HPDE6-E6E7 (cell line): ENCODE measurements at regions not wholly inside any gene's neighbourhood (a gene's known extent, or its start where the extent isn't known, plus 50 kb on each side); places are given as distances from the start of the nearest gene placed in this dataset.

Experiments used
- DNase-seq: peaks from one replicate; pipeline ENCODE4 v3.0.0; 2011; ENCODE audit warnings: missing footprints; ENCODE audit errors: extremely low spot score

DNA sequence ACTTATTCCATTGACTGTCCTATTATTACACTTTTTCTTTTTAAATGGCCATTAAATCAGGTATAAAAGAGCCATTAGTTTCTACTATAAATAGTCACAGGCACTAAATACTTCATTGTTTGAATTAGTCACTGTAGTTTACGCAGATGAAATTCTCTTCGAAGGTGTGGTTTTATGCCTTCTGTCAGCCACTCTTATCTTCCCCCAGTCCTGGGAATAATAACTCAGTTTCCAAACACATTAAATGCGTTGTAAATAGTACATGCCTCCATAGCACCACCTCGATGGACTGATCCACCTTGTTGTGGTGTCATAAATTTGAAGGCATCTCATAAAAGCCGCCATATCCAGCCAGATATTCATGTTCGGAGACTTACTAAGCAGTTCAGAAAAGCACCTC lies 72.1 kb upstream of the PARD3B start:
- no peak for DNase-seq

DNA sequence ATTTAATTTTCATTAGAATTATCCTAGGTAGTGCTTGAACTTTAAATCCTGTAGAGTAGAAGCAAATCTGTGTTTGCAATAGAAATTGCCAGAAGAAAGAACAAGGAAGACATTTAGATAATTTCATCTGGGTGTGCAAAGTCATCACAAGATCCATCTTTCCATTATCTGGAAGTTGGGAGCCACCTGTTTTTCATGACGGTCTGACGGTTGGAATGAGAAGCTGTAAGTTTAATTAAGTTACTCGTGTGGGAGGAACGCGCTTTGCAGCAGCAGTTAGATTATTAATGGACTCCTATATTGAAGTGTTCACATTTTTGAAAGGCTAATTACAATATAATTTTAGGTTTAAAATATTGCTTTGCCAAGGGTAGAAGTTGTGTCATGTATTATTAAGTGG lies 69.9 kb upstream of the PARD3B start:
- DNase-seq: no peak

DNA sequence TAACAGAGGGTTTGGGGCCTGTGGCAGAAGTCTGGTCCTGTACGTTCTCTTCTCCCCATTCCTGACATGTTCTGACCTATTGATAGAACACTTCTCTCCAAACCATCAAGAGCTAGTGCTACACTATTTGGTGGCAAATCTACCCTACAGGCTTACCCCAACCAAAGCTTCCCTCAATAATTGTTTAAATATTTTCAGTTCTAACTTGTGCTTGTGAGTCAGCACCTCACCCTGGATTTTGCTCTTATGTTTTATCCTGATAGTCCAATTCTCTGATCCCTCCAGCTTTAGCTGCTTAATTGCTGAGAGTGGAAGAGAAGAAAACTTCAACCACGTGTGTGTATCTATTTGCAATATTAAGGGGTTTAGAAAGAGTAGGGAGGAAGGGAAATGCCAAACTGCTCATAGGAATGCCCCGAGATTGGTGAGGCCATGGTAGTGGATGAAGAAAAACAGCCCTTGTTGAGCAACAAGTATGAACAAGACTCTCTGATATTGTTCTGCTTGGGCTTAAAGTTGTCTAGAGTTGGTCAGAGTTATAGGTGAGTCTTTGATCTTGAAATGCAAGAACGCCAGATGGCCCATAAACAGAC lies 67.8 kb upstream of the PARD3B start:
- DNase-seq: no peak

DNA sequence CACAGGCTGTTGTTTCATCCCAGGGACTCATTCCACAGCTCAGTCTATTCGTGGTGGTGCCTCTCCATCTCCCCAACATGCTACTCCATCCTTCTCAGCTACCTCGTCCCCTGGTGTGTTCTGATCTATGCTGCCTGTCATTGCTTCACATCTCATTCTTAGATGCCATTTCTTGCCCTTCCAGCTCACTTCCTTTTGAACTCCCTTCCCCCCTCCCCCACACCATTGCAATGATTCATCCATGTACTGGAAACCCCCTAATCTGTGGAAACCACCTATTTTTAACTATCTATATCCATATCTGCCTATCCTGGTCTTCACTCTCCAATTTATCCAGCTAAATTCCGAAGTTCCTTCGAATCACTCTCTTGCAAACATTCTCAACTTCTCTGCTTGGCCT lies 65.7 kb upstream of the PARD3B start:
- DNase-seq: no peak

DNA sequence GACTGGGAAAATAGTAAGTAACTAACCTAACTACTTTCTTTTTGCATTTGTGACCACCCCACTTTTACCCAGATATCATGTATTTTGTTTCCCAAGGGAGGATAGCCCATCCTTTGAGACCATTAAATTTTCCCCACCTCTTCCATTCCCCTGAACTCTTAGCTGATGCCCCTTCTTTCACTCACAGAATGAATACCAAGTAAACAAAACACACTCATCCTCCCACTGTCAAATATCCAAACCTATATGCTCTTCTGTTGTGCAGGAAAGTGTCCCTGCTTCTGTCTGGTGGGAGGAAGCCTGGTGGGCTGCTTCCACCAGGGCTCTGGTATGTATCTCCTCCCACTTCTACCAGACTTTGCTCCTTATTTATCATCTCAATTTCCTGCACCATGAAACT lies 64.6 kb upstream of the PARD3B start:
- no peak for DNase-seq

DNA sequence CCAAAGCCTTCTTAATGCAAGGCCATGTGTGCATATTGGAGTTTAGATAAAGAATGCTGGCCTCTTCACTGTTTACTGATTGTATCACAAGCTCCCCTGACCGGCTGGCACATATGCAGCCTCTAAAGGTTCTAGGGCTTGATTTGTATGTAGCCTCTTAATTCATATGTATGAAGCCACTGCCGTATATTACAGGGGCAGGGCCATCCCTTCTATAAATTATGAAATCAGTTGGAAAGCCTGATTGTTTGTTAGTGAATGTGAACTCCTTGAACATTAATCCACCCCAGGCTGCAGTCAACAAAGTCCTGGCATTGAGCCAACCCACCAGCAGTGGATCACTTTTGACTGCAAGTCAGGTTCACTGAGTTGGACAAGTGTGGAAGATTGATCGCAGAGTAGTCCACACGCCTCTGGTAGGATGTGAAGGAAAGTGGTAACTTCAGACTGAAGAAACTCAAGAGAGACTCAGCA lies 61.6 kb upstream of the PARD3B start:
- no peak for DNase-seq

DNA sequence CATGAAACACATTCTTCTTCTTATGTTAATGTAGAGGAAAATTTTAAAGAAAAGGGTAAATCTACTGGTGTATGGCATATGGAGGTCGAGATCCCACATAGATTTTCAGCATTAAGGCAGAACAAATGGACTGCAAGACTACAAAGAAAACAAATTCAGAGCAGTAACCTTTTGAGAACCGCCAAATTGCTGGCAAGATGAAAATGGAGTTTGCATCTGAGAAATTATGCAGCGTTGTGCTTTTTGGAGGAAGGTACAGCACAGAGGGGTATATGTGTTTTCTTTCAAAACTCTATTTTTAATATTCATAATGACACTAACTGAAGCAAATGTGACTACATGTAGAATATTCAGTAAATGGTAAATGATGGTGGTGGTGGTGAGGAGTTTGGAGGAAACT lies 59.0 kb upstream of the PARD3B start:
- no peak for DNase-seq

DNA sequence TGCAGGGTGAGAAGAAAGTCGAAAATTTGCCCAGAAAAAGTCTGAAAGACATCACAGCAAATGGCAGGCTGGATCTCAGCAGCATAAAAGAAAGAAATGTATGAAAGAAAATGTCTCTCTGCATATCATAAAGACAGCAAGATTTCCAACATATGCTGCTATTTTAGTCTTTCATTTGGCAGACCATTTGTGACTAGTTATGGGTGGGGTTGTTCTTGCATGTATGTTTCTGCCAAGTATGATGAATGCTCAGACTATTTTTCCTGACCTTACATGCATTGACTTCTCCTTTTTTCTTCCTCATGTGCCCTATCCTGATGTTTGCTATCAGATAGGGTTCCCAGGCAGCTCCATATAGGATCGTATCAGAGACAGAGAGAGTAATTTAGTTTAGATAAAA lies 58.5 kb upstream of the PARD3B start:
- no peak for DNase-seq

DNA sequence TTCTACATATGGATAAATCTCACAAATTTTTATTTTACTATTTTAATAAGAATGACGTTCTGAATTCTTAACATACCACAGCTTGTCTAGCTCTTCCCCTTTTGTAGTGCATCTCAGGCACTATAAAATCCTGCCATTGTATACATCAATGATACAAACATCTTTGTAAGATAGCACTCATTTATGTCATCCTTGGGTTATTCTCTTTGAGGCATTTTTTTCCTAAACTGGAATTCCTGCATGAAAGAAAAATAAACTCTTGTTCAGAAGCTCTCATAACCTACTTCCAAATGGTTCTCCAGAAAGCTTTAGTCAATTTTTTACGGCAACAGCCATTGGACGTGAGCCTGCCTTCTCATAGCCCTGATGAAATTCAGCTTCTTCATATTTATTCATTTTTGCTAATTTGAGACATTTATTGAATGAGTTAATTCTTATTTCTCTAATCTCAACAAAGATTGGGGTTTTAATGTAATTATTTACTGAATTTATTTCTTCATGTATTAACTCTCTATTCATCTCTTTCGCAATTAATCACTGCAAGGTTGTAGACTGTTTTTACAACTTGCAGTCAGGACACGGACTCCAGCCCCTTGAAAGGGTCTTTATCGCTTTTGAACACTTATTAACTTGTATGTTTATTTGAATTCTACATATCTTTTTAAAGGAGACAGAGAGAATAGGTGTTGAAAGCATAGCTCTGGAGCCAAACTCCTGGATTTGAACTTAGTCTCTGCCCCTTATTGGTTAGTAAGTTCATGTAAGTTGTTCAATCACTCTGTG lies 57.6 kb upstream of the PARD3B start:
- DNase-seq: no peak

DNA sequence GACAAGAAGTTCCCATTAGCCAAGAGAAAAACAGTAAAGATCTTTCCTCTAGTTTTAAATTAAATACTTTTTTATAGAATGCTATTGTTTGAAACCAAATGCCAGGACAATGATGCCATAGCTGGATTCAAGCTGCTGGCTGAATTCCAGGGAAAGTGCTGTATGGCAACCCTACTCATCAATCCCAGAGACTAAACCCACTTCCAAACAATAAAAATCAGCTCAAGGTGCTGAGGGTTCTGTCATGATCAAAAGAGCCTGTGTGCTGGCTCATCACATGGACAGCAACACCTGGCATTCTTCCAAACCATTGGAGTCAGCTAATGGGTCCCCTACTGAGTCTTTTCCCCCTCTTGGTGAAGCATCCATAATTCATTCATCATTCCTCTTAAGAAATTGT lies 53.7 kb upstream of the PARD3B start:
- DNase-seq: no peak

DNA sequence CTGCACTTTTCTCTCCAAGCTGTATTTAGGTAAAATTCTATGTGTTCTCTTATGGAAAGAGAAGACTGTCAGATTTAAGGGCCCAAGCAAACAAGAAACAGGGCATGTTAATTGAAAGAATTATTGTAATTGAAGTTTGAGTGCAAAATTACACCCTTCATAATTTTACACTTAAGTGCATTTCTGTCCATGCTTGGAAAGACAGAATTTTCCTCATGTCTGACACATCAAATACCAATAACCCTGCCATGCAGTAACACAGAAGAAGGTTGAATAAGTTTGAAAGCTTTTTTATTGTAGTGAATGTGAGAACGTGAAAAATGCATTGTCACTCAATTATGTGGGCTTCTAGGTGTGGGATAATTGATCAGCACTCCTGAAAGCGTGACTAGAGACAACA lies 52.9 kb upstream of the PARD3B start:
- DNase-seq: no peak

DNA sequence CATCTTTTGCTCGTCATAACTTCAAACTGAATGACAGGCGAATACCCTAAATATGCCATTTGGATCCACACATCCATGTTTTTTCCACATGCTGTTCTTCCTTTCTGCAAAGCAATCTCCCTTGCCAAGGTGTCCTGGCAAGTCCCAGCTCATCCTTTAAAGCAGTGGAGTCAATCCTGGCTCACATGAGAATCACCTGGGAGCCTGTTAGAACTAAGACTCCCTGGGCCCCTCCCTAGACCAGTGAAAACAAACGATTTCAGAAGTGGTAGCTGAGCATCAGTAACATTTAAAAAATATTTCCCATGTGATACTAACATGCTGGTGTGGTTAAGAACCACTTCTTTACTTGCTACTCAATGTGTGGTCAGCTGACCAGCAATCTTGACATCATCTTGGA lies 50.6 kb upstream of the PARD3B start:
- DNase-seq: no peak

DNA sequence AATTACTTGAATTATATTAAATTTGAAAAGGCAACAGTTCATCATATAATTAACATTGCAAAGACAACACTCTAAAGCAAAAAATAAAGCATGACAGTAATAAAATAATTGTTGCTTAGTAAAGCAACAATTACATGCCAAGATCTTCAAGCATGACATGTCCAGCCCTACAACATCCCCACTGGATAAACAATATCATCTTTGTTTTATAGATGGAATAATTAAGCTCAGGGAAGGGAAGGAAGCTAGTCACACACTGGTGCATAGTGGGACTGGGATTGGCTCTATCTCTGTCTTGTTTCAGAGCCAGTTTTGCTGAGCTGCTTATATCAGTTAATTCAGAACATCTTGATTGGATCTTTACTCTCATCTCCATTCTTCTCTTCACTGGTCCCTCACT lies 49.9 kb upstream of the PARD3B start:
- DNase-seq: no peak
